HG02938 (cell line): ENCODE measurements at regions not wholly inside any gene's neighbourhood (a gene's known extent, or its start where the extent isn't known, plus 50 kb on each side); places are given as distances from the start of the nearest gene placed in this dataset.
"Not testable (repeated sequence)": the region's sequence is repeated elsewhere in the genome, so short reads cannot be mapped to it uniquely, and the experiment has no call there.

Source experiments
- ATAC-seq: cut with Tn5 transposase; IDR thresholded peaks from one replicate; pipeline ENCODE4 v1.9.1; 2021; ENCODE audit warnings: mild to moderate bottlenecking, moderate library complexity; ENCODE audit not compliant: unreplicated experiment

GRCh38 chr10:76616666-76617065, 1020.9 kb downstream of the KCNMA1 start:
- not testable (repeated sequence) for ATAC-seq

DNA sequence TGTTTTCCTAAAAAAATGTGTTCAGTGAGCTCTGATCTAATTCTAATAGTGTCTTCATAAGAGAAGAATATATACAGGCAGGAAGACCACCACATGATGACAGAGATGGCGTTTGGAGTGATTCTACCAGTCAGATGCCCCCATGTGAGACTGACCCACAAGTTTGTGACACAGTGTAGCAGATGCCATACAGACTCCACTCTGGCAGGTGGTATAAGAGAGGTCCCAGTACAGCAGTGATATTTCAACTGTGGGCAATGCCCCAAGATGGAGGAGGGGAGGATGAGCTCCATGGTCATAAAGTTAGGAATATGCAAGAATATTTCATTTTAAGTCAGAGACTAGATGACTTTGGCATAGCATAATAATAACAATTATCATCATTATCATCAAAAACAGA, 1022.6 kb downstream of the KCNMA1 start:
- no peak for ATAC-seq
